NCI-H2029 treated with DMSO at 0.1 percent for 48 hours (cell line): ENCODE measurements at regions not wholly inside any gene's neighbourhood (a gene's known extent, or its start where the extent isn't known, plus 50 kb on each side); places are given as distances from the start of the nearest gene placed in this dataset.

ENCODE experiments used
- DNase-seq: peaks from one replicate; lab custom pipeline; 2025; lab: John Stamatoyannopoulos, UW

DNA sequence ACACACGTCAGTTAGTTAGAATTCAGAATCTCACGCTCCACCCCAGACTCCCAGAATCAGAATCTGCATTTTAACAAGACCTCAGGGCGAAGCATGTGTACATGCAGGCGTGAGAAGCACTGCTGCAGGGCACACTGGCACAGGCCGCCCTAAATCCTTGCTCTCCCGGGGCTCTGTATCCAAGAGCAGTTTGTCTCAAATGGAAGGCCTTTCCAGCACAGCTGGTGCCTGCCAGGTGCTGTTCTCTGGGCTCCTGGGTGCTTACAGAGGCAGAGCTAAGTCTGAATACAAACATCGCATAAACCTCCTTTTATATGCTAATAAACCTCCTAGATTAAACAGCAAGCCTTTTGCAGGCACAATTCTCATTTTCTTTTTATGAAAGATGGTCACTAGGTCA, 119.1 kb upstream of the CD93 start:
- DNase-seq: no peak

DNA sequence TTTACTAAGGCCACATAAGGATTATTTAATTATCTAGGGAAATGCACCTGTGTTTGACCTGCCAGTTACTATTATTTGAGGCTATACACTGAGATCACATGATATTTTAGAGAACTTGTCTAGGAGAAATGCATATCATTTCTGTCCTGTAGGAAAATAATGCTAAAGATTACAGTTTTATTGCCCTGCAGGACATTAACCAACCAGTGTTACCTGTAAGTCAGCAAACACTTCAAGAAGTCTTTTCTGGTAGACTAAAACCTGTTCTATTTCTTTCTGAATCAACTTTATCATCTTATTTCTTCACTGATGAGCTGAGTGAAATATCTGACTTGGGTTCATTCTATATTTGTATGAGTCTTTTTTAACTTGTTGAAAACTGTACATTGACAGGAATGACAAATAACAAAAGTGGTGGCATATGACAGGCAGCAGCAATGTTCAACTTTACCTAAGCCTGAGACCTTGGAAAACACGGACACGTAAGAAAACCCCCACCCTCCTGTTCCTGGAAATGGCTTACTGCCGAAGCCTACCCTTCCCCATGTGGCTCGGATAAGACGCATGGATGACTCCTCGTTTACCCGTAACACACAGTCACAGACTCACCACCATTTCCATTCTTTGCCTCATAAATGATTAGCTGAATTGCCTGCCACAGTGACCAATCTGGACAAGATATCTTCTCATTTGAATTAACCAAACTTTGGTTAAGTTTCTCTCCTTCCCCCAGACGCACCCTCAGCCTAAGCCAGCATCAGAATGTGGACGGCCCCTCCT, 118.0 kb upstream of the CD93 start:
- DNase-seq: no peak

DNA sequence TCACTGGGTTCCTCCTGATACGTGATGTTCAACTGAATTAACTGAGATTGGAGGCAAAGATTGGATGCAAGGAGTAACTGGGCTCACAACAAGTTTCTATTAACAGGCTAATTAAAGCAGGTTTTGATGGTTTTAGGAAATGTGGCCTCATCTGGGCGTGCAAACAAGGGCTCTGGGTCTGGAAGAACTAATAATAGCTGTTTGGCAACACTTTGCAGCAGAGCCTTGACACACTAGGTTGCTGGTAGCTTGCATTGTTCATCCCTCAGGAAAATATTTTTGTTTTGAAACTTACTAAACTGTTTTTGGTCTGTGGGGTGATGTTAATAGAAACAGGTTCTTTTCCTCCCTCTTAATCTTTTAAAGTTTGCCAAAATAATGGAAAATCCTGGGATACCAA, 117.2 kb upstream of the CD93 start:
- no peak for DNase-seq

DNA sequence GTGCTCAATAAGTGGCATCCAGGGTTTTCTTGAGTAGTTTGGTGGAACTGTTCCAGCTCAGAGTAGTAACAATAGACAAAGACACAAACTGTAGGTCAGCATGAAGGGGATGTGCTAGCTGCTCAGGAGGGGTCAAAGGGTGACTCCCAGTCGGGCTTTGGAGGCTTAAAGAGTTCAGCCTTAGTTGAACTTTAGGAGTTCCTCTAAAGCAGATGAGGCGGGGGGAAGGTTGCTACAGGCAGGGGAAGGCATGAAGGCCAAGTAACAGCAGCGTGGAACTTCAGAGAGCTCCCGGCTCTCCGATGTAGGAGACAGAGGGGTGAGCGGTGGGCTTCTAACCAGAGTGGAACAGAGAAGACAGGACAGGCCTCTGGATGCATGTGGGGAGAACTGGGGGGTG, 115.5 kb upstream of the CD93 start:
- no peak for DNase-seq

DNA sequence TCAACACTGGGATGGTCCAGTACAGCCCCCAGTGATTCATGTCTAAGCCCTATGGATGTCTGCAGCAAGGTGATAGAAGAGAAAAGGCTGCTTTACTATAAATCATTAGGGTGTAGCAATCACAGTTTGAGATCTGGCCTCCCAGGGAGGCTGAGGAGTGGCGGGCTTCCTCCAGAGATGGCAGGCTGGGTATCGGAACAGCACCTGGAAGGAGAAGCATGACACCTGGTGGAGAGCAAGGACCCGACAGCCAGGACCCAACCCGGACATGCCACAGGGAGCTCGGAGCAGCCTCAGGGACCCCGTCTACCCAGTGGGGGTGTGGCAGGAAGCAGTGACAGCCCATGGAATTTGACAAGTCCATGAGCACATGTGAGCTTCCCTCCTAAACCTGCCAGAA, 114.8 kb upstream of the CD93 start:
- DNase-seq: no peak

GRCh38 chr20:23200413-23200812, 114.3 kb upstream of the CD93 start:
- no peak for DNase-seq

- DNase-seq: no peak
These were observed 113.2 kb upstream of the CD93 start for GRCh38 chr20:23199356-23199755.

DNA sequence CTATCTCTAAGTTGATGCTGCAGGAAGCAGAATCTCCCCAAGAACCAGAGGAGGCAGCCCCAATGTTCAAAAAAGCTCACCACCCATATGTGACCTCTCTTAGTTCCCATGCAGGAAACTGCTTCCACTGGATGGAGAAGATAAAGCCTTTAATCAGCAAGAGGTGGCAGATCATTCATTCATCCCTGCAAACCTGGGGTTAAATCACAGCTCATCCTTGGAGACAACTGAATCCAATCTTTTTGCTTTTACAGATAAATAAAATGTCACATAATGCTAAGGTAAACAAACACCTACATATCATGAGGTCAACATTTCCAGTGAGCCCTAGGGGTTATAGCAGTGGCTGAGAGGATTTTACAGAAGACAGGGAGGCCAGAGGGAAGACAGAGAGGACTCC, 112.7 kb upstream of the CD93 start:
- no peak for DNase-seq

DNA sequence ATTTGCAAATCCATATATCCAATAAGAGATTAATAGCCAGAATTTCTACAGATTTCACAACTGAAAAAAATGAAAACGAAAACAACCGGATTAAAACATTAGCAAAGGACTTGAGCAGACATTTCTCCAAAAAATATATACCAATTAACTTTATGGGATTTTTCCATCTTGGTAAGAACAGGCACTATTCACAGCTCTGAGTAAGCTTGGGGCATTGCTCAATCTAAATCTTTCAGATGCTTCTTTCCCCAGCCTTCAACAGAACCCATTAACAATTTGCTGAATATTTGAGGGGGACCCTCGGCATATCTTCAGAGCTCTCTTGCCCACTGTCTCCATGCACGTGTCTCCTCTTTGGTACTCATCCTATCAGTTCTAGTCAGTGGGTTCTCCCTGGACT, 111.7 kb upstream of the CD93 start:
- DNase-seq: no peak

GRCh38 chr20:23195636-23196035, 109.5 kb upstream of the CD93 start:
- no peak for DNase-seq

DNA sequence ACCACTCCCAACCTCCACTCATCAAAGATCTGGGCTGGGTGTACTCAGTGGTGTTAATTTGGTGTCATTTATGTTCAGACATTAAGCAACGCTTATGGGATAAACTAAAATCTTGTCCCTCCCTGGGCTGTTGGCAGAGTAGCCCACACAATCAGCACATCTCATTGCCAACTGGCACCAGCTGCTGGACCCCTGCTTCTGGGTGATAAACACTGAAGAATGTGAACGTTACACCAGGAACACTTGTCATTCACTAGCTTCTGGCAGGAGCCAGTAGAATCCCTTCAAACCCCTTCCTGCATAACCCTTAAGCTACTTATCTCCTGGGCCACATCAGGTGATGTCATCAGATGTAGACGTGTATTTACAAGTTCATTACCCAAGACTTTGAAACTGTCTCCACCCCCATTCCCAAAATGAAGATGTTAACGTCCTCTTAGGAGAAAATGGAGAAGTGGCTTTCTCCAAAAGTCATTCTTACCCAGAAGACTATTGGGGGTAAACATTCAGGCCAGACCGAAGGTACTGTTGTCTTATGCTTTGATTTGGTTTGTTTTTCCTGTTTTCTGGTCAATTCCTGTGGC, 107.8 kb upstream of the CD93 start:
- no peak for DNase-seq

DNA sequence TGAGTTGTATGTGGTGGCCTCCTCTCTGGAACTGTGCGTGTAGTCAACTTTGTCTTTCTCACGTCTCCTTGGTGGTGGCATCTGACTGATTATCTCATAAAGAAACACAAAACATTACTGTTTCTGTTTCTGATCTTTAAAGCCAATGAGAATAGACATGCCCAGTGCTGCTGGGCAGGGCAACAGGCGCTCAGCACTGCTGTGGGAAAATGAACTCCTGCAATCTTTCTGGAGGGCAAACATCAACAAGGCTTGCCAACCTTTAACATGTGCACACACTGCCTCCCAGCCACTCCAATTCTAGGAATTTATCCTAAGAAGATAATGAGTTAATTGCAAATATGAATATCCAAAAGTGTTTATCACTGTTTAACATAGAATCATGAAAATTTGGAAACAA, 106.3 kb upstream of the CD93 start:
- no peak for DNase-seq

- no peak for DNase-seq
These were observed 104.4 kb upstream of the CD93 start for GRCh38 chr20:23190557-23190956.

- DNase-seq: no peak
These were observed 103.7 kb upstream of the CD93 start for GRCh38 chr20:23189854-23190253.

GRCh38 chr20:23189341-23189740, 103.2 kb upstream of the CD93 start:
- no peak for DNase-seq

GRCh38 chr20:23188377-23189169, 102.4 kb upstream of the CD93 start:
- DNase-seq: no peak

DNA sequence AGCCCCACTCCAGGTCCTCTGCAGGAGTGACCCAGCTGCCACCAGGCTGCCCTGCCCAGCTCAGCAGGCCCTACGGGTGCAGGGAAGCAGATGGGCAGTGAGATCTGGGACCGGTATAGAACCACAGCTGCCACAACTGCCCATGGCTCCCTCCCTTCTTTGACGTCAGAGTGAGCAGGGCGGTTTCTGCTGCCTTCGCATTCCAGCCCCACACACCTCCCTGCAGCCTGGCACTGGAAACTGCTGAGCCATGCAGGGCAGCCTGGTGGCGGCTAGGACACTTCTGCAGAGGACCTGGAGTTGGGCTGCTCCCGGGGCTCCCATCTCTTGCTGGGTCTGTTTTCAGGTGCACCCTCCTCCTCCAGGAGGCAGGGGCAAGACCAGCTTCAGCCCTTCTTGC, 101.6 kb upstream of the CD93 start:
- no peak for DNase-seq

DNA sequence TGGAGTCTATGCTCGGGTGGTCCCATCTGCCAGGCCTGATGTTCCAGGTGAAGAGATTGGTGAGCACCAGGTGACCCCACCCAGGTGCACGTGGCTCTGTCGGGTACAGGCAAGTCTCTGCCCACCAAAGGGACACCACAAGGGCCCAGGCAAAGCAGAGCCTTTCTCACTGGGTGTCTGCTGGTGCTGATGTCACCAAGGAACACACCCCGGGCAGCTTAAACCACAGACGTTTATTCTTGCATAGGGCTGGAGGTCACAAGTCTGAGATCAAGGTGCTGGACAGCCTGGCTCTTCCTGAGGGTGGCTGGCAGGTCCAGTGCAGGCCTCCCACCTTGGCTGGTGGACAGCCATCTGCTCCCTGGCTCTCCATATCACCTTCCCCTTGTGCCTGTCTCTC, 100.7 kb upstream of the CD93 start:
- no peak for DNase-seq

- no peak for DNase-seq
These were observed 94.4 kb upstream of the CD93 start for GRCh38 chr20:23180451-23180921.

- DNase-seq: no peak
These were observed 93.8 kb upstream of the CD93 start for GRCh38 chr20:23179766-23180403.

DNA sequence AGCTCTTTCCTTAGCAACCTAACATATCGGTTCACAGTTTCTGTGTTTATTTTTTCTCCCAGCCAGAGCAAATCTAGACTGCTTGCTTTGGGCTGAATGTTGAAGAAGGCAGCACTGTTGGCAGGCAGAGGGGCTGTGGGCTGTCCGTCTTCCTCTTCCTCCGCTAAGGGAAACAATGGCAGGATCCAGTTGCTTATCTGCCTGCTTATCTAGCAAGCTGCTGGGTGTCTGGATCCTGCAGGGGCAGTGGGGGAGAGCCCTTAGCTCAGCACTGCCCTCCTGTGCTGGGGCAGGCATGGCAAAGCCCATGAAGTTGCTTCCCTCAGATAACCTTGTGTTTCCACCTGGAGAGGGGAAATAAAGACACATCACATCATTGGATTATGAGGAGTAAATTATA, 92.7 kb upstream of the CD93 start:
- DNase-seq: no peak

- no peak for DNase-seq
These were observed 88.7 kb upstream of the CD93 start for GRCh38 chr20:23174821-23175220.

DNA sequence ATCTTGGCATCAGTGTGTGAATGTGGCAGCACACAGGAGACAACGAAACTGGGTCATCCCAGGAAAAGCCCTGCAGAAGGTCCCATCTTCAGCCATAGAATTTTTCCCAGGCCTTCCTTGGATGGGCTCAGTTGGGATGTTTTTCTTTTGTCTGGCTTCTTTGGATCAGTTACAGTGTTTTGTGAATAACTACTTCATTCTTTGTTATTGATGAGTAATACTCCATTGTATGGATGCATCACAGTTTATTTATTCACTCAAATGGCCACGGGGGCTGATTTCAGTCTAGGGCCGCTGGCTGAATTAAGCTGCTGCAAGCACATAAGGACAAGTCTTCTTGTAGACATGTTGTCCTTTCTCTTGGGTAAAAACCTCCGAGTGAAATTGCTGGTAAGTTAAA, 81.3 kb upstream of the CD93 start:
- DNase-seq: no peak
